ENCODE measurements at regions not wholly inside any gene's neighbourhood (a gene's known extent, or its start where the extent isn't known, plus 50 kb on each side); places are given as distances from the start of the nearest gene placed in this dataset.

GRCh38 chr1:88141499-88142074 is 542.5 kb upstream of the PKN2 start:
- no peak overlapping the region for H3K27ac ChIP-seq
- TF ChIP-seq CTCF (conservative IDR thresholded peaks at IDR 0.05), result no peak

GRCh38 chr1:88145752-88146151 is 538.3 kb upstream of the PKN2 start:
- TF ChIP-seq CTCF (conservative IDR thresholded peaks at IDR 0.05), result no peak
- H3K27ac ChIP-seq, result no peak overlapping the region

- TF ChIP-seq CTCF (conservative IDR thresholded peaks at IDR 0.05), result no peak
- H3K27ac ChIP-seq, result no peak overlapping the region
These were observed 534.4 kb upstream of the PKN2 start for GRCh38 chr1:88149686-88150085.

- TF ChIP-seq CTCF (conservative IDR thresholded peaks at IDR 0.05), result no peak
These were observed 533.7 kb upstream of the PKN2 start for GRCh38 chr1:88150330-88150729.

GRCh38 chr1:88163187-88163586 is 520.9 kb upstream of the PKN2 start:
- no peak for TF ChIP-seq CTCF (conservative IDR thresholded peaks at IDR 0.05)

More at GRCh38 chr1:88150330-88150729, 533.7 kb upstream of the PKN2 start:
- no peak overlapping the region for H3K27ac ChIP-seq

GRCh38 chr1:88168126-88168525 is 515.9 kb upstream of the PKN2 start:
- no peak overlapping the region for H3K27ac ChIP-seq
- no peak for TF ChIP-seq CTCF (conservative IDR thresholded peaks at IDR 0.05)

More at GRCh38 chr1:88163187-88163586, 520.9 kb upstream of the PKN2 start:
- no peak overlapping the region for H3K27ac ChIP-seq

- TF ChIP-seq CTCF (conservative IDR thresholded peaks at IDR 0.05), result no peak
These were observed 514.9 kb upstream of the PKN2 start for GRCh38 chr1:88169139-88169538.

More at GRCh38 chr1:88169139-88169538, 514.9 kb upstream of the PKN2 start:
- no peak overlapping the region for H3K27ac ChIP-seq
